WTC11 (cell line): ENCODE measurements at regions not wholly inside any gene's neighbourhood (a gene's known extent, or its start where the extent isn't known, plus 50 kb on each side); places are given as distances from the start of the nearest gene placed in this dataset.

Experiments
- ATAC-seq: fragments of 200-7000 bp; cut with Tn5 transposase; 2 replicates; pipeline ENCODE4 v1.10.0; 2021; ENCODE audit warnings: mild to moderate bottlenecking, moderate library complexity
- CTCF ChIA-PET: fragments of 300-600 bp; sonication (Branson Sonifier 250); formaldehyde crosslinking; loops from one replicate; lab custom pipeline; 2021; ENCODE audit warnings: antibody characterized with exemption; lab: Charles Lee
- POLR2A ChIA-PET: fragments of 350-600 bp; sonication (Branson Sonifier 250); formaldehyde crosslinking; loops from one replicate; lab custom pipeline; 2021; ENCODE audit warnings: antibody characterized with exemption; lab: Charles Lee
- DNase-seq: peaks from one replicate; pipeline ENCODE4 v3.0.0; 2021; ENCODE audit warnings: low spot score
- H3K27ac Mint-ChIP-seq: 2 replicates; pipeline ENCODE4 v1.8.0; 2021; ENCODE audit warnings: mixed read lengths
- H3K27me3 Mint-ChIP-seq: 2 replicates; pipeline ENCODE4 v1.8.0; 2021; ENCODE audit warnings: low read depth, mild to moderate bottlenecking, moderate library complexity, mixed read lengths
- H3K36me3 Mint-ChIP-seq: 2 replicates; pipeline ENCODE4 v1.8.0; 2021; ENCODE audit warnings: mixed read lengths
- H3K4me1 Mint-ChIP-seq: 2 replicates; pipeline ENCODE4 v1.8.0; 2022; ENCODE audit warnings: mixed read lengths
- H3K4me3 Mint-ChIP-seq: 2 replicates; pipeline ENCODE4 v1.8.0; 2021; ENCODE audit warnings: mild to moderate bottlenecking, moderate library complexity, mixed read lengths
- H3K9me3 Mint-ChIP-seq: 2 replicates; pipeline ENCODE4 v1.8.0; 2021; ENCODE audit warnings: mixed read lengths
- CREB1 ChIP-seq: sonication (generic); formaldehyde crosslinking; IDR thresholded peaks from 2 replicates; pipeline ENCODE4 v1.8.0; 2023; ENCODE audit warnings: mild to moderate bottlenecking, missing genetic modification reagents
- ELF4 ChIP-seq: sonication (generic); formaldehyde crosslinking; IDR thresholded peaks from 2 replicates; pipeline ENCODE4 v1.8.1; 2022; ENCODE audit warnings: low read depth, mild to moderate bottlenecking, moderate library complexity, missing genetic modification reagents
- JAZF1 ChIP-seq: fragments of 250-450 bp; sonication (Bioruptor Pico); IDR thresholded peaks from 2 replicates; pipeline ENCODE4 v1.9.0; 2021; ENCODE audit warnings: moderate library complexity, mild to moderate bottlenecking, inconsistent platforms
- MXD4 ChIP-seq: fragments of 250-450 bp; sonication (Bioruptor Pico); IDR thresholded peaks from 2 replicates; pipeline ENCODE4 v1.8.0; 2021; ENCODE audit warnings: mild to moderate bottlenecking, moderate library complexity, borderline replicate concordance
- NFE2L1 ChIP-seq: sonication (generic); formaldehyde crosslinking; IDR thresholded peaks from 2 replicates; pipeline ENCODE4 v1.8.1; 2023; ENCODE audit warnings: missing genetic modification reagents
- TEAD1 ChIP-seq: sonication (generic); formaldehyde crosslinking; IDR thresholded peaks from 2 replicates; pipeline ENCODE4 v1.8.0; 2022; ENCODE audit warnings: mild to moderate bottlenecking, missing genetic modification reagents
- TEAD4 ChIP-seq: sonication (generic); formaldehyde crosslinking; IDR thresholded peaks from 2 replicates; pipeline ENCODE4 v1.8.0; 2022; ENCODE audit warnings: mild to moderate bottlenecking, missing genetic modification reagents
- ZBTB21 ChIP-seq: sonication (generic); formaldehyde crosslinking; IDR thresholded peaks from 2 replicates; pipeline ENCODE4 v1.8.1; 2023; ENCODE audit warnings: mild to moderate bottlenecking, missing genetic modification reagents, borderline replicate concordance
- ZNF121 ChIP-seq: sonication (generic); formaldehyde crosslinking; IDR thresholded peaks from 2 replicates; pipeline ENCODE4 v1.8.0; 2023; ENCODE audit warnings: missing genetic modification reagents
- ZNF263 ChIP-seq: sonication (generic); formaldehyde crosslinking; IDR thresholded peaks from 2 replicates; pipeline ENCODE4 v1.8.1; 2022; ENCODE audit warnings: low read depth, mild to moderate bottlenecking, moderate library complexity, missing genetic modification reagents
- ZNF317 ChIP-seq: sonication (generic); formaldehyde crosslinking; IDR thresholded peaks from 2 replicates; pipeline ENCODE4 v1.8.1; 2023; ENCODE audit warnings: low read depth, mild to moderate bottlenecking, moderate library complexity, missing genetic modification reagents, borderline replicate concordance
- TF ChIP-seq, protein P1 (sequence below): fragments of 200-600 bp; IDR thresholded peaks from 2 replicates; pipeline ENCODE4 v1.8.0; 2022; ENCODE audit warnings: antibody characterized with exemption
- TF ChIP-seq, protein P2 (sequence below): fragments of 250-450 bp; sonication (Bioruptor Pico); conservative IDR thresholded peaks from 2 replicates; pipeline ENCODE4 v1.9.0; 2021; ENCODE audit warnings: mild to moderate bottlenecking
- TF ChIP-seq, protein P3 (sequence below): fragments of 250-450 bp; sonication (Bioruptor Pico); IDR thresholded peaks from 2 replicates; pipeline ENCODE4 v1.9.0; 2021; ENCODE audit warnings: mild to moderate bottlenecking
- TF ChIP-seq, protein P4 (sequence below): fragments of 250-450 bp; sonication (Bioruptor Pico); IDR thresholded peaks from 2 replicates; pipeline ENCODE4 v1.9.0; 2021; ENCODE audit warnings: mild to moderate bottlenecking
- TF ChIP-seq, protein P5 (sequence below): sonication (generic); formaldehyde crosslinking; IDR thresholded peaks from 2 replicates; pipeline ENCODE4 v1.8.1; 2023; ENCODE audit warnings: mild to moderate bottlenecking, missing genetic modification reagents
- TF ChIP-seq, protein P6 (sequence below): fragments of 250-450 bp; sonication (Bioruptor Pico); IDR thresholded peaks from 2 replicates; pipeline ENCODE4 v1.9.0; 2021; ENCODE audit warnings: moderate library complexity, mild to moderate bottlenecking, inconsistent platforms, borderline replicate concordance
- TF ChIP-seq, protein P7 (sequence below): sonication (generic); formaldehyde crosslinking; IDR thresholded peaks from 2 replicates; pipeline ENCODE4 v1.8.0; 2022; ENCODE audit warnings: mild to moderate bottlenecking, missing genetic modification reagents

DNA sequence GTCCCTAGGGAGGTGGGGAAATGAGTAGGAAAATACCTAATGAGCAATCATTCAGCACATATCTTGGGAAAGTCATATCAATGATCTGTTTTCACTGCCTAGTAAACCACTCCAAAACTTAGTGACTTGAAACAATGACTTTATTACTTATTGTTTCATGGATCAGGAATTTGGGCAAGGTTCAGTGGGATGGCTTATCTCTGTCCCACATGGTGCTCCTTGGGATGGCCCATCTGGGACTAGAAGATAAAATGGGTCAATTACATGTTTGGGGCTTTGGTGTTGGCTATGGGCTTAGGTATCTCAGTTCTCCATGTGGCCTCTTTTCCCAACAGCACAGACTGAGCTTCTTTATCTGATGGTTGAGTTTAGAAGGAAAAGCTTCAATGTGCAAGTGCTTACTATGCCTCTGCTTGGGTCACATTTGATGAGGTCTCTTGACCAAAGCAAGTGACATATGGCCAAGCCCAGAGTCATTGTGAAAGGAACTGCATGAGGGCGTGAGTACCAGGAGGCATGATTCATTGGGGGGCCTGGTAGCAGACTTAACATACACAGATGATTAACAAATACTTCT, 218.1 kb upstream of the TNP1 start:
- ChIA-PET CTCF (no interaction called here), POLR2A (no interaction called here)
- no peak overlapping the region for H3K4me3 Mint-ChIP-seq
- no peak for DNase-seq
- H3K4me1 Mint-ChIP-seq, result no peaks in the 10 kb centered on the region
- H3K27me3 Mint-ChIP-seq, result no peaks in the 10 kb centered on the region
- H3K27ac Mint-ChIP-seq, result no peak overlapping the region
- H3K9me3 Mint-ChIP-seq, result no peaks in the 10 kb centered on the region
- H3K36me3 Mint-ChIP-seq, result no peaks in the 10 kb centered on the region
- TF ChIP-seq TEAD4 (no peak), ZNF263 (CRISPR knock-in tag) (no peak), MXD4 (CRISPR knock-in tag) (no peak), ZNF121 (CRISPR knock-in tag) (no peak), CREB1 (no peak), ELF4 (CRISPR knock-in tag) (no peak)
- TF ChIP-seq, protein P1, sequence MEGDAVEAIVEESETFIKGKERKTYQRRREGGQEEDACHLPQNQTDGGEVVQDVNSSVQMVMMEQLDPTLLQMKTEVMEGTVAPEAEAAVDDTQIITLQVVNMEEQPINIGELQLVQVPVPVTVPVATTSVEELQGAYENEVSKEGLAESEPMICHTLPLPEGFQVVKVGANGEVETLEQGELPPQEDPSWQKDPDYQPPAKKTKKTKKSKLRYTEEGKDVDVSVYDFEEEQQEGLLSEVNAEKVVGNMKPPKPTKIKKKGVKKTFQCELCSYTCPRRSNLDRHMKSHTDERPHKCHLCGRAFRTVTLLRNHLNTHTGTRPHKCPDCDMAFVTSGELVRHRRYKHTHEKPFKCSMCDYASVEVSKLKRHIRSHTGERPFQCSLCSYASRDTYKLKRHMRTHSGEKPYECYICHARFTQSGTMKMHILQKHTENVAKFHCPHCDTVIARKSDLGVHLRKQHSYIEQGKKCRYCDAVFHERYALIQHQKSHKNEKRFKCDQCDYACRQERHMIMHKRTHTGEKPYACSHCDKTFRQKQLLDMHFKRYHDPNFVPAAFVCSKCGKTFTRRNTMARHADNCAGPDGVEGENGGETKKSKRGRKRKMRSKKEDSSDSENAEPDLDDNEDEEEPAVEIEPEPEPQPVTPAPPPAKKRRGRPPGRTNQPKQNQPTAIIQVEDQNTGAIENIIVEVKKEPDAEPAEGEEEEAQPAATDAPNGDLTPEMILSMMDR, result no peak
- TF ChIP-seq, protein P2, sequence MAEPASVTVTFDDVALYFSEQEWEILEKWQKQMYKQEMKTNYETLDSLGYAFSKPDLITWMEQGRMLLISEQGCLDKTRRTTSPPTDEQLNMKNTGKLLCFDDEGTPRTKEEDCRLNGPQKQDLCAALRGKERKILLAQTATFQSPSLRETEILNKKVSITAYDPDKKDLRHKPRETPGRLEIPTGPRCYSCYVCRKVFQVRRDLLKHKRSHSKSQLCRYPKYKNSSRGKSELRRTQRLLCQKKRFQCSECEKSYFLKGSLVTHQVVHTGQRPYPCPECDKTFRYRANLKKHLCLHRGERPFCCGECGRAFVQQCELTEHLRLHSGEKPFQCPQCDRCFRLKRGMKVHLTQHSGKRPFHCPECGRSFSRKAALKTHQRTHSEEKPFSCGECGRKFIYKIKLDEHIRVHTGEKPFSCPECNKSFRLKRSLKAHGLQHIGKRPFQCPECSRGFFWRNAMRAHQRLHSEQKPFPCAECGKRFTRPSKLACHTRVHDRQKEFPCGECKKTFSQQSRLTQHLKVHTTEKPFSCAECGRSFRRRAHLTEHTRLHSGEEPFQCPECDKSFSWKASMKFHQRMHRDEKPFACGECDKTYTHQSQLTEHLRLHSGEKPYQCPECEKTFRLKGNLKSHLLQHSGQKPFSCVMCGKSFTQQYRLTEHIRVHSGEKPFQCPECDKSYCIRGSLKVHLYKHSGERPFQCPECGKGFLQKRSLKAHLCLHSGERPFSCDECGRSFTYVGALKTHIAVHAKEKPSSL (CRISPR knock-in tag), result no peak
- ATAC-seq, result no peak

DNA sequence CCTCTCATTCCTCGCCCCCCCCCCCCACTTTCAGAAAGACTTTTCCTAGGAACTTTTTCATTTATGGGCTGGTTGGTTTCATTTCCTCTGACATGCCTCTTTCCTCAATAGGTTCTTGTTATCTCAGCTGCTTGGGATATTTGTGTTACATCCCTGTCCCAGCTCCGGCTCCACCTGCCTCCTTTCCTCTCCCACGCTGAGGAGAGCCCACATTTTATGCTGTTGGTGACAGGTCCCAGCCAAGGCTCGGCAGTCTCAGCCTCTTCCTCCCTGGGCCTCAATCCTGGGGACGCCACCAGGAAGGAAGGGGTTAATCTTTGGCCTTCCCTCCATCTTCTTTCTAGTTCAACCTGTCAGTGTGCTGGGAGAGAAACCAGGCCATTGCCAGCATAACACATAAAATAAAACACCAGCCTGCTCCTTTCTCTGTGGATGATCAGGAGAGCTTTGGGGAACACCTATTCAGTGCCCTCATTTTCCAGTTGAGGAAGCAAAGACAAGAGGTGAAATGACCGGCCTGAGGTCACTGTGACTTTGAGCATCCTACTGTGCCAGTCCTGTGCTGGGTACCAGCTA, 216.9 kb upstream of the TNP1 start:
- CTCF ChIA-PET, result no interaction called here
- no peak for TF ChIP-seq NFE2L1 (CRISPR knock-in tag)
- H3K27me3 Mint-ChIP-seq, result no peaks in the 10 kb centered on the region
- DNase-seq (no peak), ATAC-seq (no peak)
- no peak overlapping the region for H3K27ac Mint-ChIP-seq
- H3K9me3 Mint-ChIP-seq, result no peaks in the 10 kb centered on the region
- no peak overlapping the region for H3K4me3 Mint-ChIP-seq
- no peaks in the 10 kb centered on the region for H3K4me1 Mint-ChIP-seq
- POLR2A ChIA-PET, result interaction anchor here (0.6 kb wide), 1 partner anchor 51 kb away, joined by 5 read pairs; no protein-coding TSS in a partner anchor
- no peaks in the 10 kb centered on the region for H3K36me3 Mint-ChIP-seq

DNA sequence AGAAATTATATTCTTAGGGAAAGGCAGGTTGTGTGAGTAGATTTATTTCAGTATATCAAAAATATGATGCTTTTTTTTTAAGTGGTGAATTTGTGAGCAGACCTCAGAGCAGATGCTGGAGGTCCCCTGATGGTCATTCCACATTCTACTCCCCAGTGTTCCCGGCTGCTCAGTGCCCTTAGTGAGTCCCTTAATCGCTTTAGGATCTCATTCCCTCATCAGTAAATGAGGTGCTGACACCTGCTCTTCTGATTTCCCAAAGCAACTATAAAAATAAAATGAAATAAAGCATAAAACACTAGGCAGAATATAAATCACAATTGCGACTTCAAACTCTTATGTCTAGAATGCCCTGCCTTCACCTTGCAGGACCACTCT, 216.2 kb upstream of the TNP1 start:
- ChIA-PET CTCF (no interaction called here), POLR2A (no interaction called here)
- H3K36me3 Mint-ChIP-seq, result no peaks in the 10 kb centered on the region
- H3K9me3 Mint-ChIP-seq, result no peaks in the 10 kb centered on the region
- ATAC-seq, result no peak
- no peak overlapping the region for H3K4me3 Mint-ChIP-seq
- no peaks in the 10 kb centered on the region for H3K27me3 Mint-ChIP-seq
- DNase-seq, result no peak
- H3K27ac Mint-ChIP-seq, result no peak overlapping the region
- H3K4me1 Mint-ChIP-seq, result no peaks in the 10 kb centered on the region
- no peak for TF ChIP-seq ZNF121 (CRISPR knock-in tag)
- TF ChIP-seq, protein P1, result no peak
- TF ChIP-seq, protein P3, sequence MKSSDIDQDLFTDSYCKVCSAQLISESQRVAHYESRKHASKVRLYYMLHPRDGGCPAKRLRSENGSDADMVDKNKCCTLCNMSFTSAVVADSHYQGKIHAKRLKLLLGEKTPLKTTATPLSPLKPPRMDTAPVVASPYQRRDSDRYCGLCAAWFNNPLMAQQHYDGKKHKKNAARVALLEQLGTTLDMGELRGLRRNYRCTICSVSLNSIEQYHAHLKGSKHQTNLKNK (CRISPR knock-in tag), result no peak
- TF ChIP-seq, protein P4, sequence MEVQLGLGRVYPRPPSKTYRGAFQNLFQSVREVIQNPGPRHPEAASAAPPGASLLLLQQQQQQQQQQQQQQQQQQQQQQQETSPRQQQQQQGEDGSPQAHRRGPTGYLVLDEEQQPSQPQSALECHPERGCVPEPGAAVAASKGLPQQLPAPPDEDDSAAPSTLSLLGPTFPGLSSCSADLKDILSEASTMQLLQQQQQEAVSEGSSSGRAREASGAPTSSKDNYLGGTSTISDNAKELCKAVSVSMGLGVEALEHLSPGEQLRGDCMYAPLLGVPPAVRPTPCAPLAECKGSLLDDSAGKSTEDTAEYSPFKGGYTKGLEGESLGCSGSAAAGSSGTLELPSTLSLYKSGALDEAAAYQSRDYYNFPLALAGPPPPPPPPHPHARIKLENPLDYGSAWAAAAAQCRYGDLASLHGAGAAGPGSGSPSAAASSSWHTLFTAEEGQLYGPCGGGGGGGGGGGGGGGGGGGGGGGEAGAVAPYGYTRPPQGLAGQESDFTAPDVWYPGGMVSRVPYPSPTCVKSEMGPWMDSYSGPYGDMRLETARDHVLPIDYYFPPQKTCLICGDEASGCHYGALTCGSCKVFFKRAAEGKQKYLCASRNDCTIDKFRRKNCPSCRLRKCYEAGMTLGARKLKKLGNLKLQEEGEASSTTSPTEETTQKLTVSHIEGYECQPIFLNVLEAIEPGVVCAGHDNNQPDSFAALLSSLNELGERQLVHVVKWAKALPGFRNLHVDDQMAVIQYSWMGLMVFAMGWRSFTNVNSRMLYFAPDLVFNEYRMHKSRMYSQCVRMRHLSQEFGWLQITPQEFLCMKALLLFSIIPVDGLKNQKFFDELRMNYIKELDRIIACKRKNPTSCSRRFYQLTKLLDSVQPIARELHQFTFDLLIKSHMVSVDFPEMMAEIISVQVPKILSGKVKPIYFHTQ (CRISPR knock-in tag), result no peak
- no peak for TF ChIP-seq ZNF317 (CRISPR knock-in tag)
- TF ChIP-seq, protein P5, sequence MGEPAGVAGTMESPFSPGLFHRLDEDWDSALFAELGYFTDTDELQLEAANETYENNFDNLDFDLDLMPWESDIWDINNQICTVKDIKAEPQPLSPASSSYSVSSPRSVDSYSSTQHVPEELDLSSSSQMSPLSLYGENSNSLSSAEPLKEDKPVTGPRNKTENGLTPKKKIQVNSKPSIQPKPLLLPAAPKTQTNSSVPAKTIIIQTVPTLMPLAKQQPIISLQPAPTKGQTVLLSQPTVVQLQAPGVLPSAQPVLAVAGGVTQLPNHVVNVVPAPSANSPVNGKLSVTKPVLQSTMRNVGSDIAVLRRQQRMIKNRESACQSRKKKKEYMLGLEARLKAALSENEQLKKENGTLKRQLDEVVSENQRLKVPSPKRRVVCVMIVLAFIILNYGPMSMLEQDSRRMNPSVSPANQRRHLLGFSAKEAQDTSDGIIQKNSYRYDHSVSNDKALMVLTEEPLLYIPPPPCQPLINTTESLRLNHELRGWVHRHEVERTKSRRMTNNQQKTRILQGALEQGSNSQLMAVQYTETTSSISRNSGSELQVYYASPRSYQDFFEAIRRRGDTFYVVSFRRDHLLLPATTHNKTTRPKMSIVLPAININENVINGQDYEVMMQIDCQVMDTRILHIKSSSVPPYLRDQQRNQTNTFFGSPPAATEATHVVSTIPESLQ (CRISPR knock-in tag), result no peak
- TF ChIP-seq, protein P6, sequence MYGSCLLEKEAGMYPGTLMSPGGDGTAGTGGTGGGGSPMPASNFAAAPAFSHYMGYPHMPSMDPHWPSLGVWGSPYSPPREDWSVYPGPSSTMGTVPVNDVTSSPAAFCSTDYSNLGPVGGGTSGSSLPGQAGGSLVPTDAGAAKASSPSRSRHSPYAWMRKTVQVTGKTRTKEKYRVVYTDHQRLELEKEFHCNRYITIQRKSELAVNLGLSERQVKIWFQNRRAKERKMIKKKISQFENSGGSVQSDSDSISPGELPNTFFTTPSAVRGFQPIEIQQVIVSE, result no peak
- TF ChIP-seq, protein P7, sequence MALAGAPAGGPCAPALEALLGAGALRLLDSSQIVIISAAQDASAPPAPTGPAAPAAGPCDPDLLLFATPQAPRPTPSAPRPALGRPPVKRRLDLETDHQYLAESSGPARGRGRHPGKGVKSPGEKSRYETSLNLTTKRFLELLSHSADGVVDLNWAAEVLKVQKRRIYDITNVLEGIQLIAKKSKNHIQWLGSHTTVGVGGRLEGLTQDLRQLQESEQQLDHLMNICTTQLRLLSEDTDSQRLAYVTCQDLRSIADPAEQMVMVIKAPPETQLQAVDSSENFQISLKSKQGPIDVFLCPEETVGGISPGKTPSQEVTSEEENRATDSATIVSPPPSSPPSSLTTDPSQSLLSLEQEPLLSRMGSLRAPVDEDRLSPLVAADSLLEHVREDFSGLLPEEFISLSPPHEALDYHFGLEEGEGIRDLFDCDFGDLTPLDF, result no peak
- TF ChIP-seq JAZF1, result no peak
- TF ChIP-seq ZBTB21 (CRISPR knock-in tag), result no peak
- TF ChIP-seq TEAD1 (CRISPR knock-in tag), result no peak
